ENCODE measurements at regions not wholly inside any gene's neighbourhood (a gene's known extent, or its start where the extent isn't known, plus 50 kb on each side); places are given as distances from the start of the nearest gene placed in this dataset.

GRCh38 chr18:27780061-27780745 is 396.7 kb downstream of the CDH2 start:
- peaks cover 14% of the 10 kb centered on the region; the same call in 1 of the 2 replicates for H3K27me3 ChIP-seq (ENCODE audit: insufficient read depth, low read length)
- H3K9ac ChIP-seq (ENCODE audit: low read depth, low read length) = no peak overlapping the region
- no peaks in the 10 kb centered on the region for H3K36me3 ChIP-seq (ENCODE audit: insufficient read depth, low read depth, low read length)
- no peaks in the 10 kb centered on the region for H3K9me3 ChIP-seq (ENCODE audit: insufficient read depth, low read depth, low read length)
- no peak overlapping the region for H3K4me3 ChIP-seq (ENCODE audit: low read length)
- peaks cover 12% of the 10 kb centered on the region; the same call in 1 of the 2 replicates for H3K4me1 ChIP-seq (ENCODE audit: insufficient read depth, low read length)
- no peak overlapping the region for H3K27ac ChIP-seq (ENCODE audit: low read length)

- 0 out of 2 replicates have a peak overlapping the region, but pooled peaks have one; percentile 11 for H3K4me3 ChIP-seq (ENCODE audit: low read length)
- no peak overlapping the region for H3K9ac ChIP-seq (ENCODE audit: low read depth, low read length)
- no peaks in the 10 kb centered on the region for H3K36me3 ChIP-seq (ENCODE audit: insufficient read depth, low read depth, low read length)
- no peak overlapping the region for H3K27ac ChIP-seq (ENCODE audit: low read length)
- peaks cover 12% of the 10 kb centered on the region; the same call in 1 of the 2 replicates for H3K4me1 ChIP-seq (ENCODE audit: insufficient read depth, low read length)
- H3K27me3 ChIP-seq (ENCODE audit: insufficient read depth, low read length) = peaks cover 14% of the 10 kb centered on the region; the same call in 1 of the 2 replicates
- no peaks in the 10 kb centered on the region for H3K9me3 ChIP-seq (ENCODE audit: insufficient read depth, low read depth, low read length)
These were observed 398.0 kb downstream of the CDH2 start for GRCh38 chr18:27778925-27779324.

- H3K27me3 ChIP-seq (ENCODE audit: insufficient read depth, low read length) = peaks cover 14% of the 10 kb centered on the region; the same call in 1 of the 2 replicates
- no peak overlapping the region for H3K27ac ChIP-seq (ENCODE audit: low read length)
- H3K4me1 ChIP-seq (ENCODE audit: insufficient read depth, low read length) = peaks cover 12% of the 10 kb centered on the region; the same call in 1 of the 2 replicates
- H3K36me3 ChIP-seq (ENCODE audit: insufficient read depth, low read depth, low read length) = no peaks in the 10 kb centered on the region
- no peak overlapping the region for H3K9ac ChIP-seq (ENCODE audit: low read depth, low read length)
- 0 out of 2 replicates have a peak overlapping the region, but pooled peaks have one; percentile 11 for H3K4me3 ChIP-seq (ENCODE audit: low read length)
- H3K9me3 ChIP-seq (ENCODE audit: insufficient read depth, low read depth, low read length) = no peaks in the 10 kb centered on the region
These were observed 398.5 kb downstream of the CDH2 start for GRCh38 chr18:27778441-27778840.

- no peak overlapping the region for H3K27ac ChIP-seq (ENCODE audit: low read length)
- no peak overlapping the region for H3K9ac ChIP-seq (ENCODE audit: low read depth, low read length)
- H3K9me3 ChIP-seq (ENCODE audit: insufficient read depth, low read depth, low read length) = no peaks in the 10 kb centered on the region
- H3K36me3 ChIP-seq (ENCODE audit: insufficient read depth, low read depth, low read length) = no peaks in the 10 kb centered on the region
- no peaks in the 10 kb centered on the region for H3K4me1 ChIP-seq (ENCODE audit: insufficient read depth, low read length)
- no peak overlapping the region for H3K4me3 ChIP-seq (ENCODE audit: low read length)
- H3K27me3 ChIP-seq (ENCODE audit: insufficient read depth, low read length) = peaks cover 8% of the 10 kb centered on the region; the same call in 1 of the 2 replicates
These were observed 404.8 kb downstream of the CDH2 start for GRCh38 chr18:27772081-27772480.

- no peaks in the 10 kb centered on the region for H3K4me1 ChIP-seq (ENCODE audit: insufficient read depth, low read length)
- no peak overlapping the region for H3K4me3 ChIP-seq (ENCODE audit: low read length)
- H3K27ac ChIP-seq (ENCODE audit: low read length) = no peak overlapping the region
- H3K9me3 ChIP-seq (ENCODE audit: insufficient read depth, low read depth, low read length) = no peaks in the 10 kb centered on the region
- H3K27me3 ChIP-seq (ENCODE audit: insufficient read depth, low read length) = peaks cover 3% of the 10 kb centered on the region; the same call in 1 of the 2 replicates
- no peak overlapping the region for H3K9ac ChIP-seq (ENCODE audit: low read depth, low read length)
- H3K36me3 ChIP-seq (ENCODE audit: insufficient read depth, low read depth, low read length) = no peaks in the 10 kb centered on the region
These were observed 405.4 kb downstream of the CDH2 start for GRCh38 chr18:27771571-27771970.

- Histone ChIP-seq H3K36me3 (ENCODE audit: insufficient read depth, low read depth, low read length) (no peaks in the 10 kb centered on the region), H3K27ac (ENCODE audit: low read length) (no peak overlapping the region)
These were observed 407.8 kb downstream of the CDH2 start for GRCh38 chr18:27769152-27769551.

GRCh38 chr18:27763936-27764335 is 413.0 kb downstream of the CDH2 start:
- H3K9me3 ChIP-seq (ENCODE audit: insufficient read depth, low read depth, low read length) = no peaks in the 10 kb centered on the region
- H3K27ac ChIP-seq (ENCODE audit: low read length) = no peak overlapping the region
- H3K27me3 ChIP-seq (ENCODE audit: insufficient read depth, low read length) = no peaks in the 10 kb centered on the region
- H3K36me3 ChIP-seq (ENCODE audit: insufficient read depth, low read depth, low read length) = no peaks in the 10 kb centered on the region
- H3K4me1 ChIP-seq (ENCODE audit: insufficient read depth, low read length) = peaks cover 5% of the 10 kb centered on the region
- H3K9ac ChIP-seq (ENCODE audit: low read depth, low read length) = no peak overlapping the region
- no peak overlapping the region for H3K4me3 ChIP-seq (ENCODE audit: low read length)

More at GRCh38 chr18:27769152-27769551, 407.8 kb downstream of the CDH2 start:
- Histone ChIP-seq H3K9me3 (ENCODE audit: insufficient read depth, low read depth, low read length) (no peaks in the 10 kb centered on the region), H3K4me3 (ENCODE audit: low read length) (no peak overlapping the region), H3K27me3 (ENCODE audit: insufficient read depth, low read length) (no peaks in the 10 kb centered on the region), H3K9ac (ENCODE audit: low read depth, low read length) (no peak overlapping the region), H3K4me1 (ENCODE audit: insufficient read depth, low read length) (no peaks in the 10 kb centered on the region)

GRCh38 chr18:27763341-27763740 is 413.6 kb downstream of the CDH2 start:
- no peaks in the 10 kb centered on the region for H3K36me3 ChIP-seq (ENCODE audit: insufficient read depth, low read depth, low read length)
- H3K27me3 ChIP-seq (ENCODE audit: insufficient read depth, low read length) = no peaks in the 10 kb centered on the region
- no peak overlapping the region for H3K27ac ChIP-seq (ENCODE audit: low read length)
- no peak overlapping the region for H3K4me3 ChIP-seq (ENCODE audit: low read length)
- no peak overlapping the region for H3K9ac ChIP-seq (ENCODE audit: low read depth, low read length)
- H3K4me1 ChIP-seq (ENCODE audit: insufficient read depth, low read length) = peaks cover 5% of the 10 kb centered on the region
- H3K9me3 ChIP-seq (ENCODE audit: insufficient read depth, low read depth, low read length) = no peaks in the 10 kb centered on the region

GRCh38 chr18:27762054-27762453 is 414.9 kb downstream of the CDH2 start:
- H3K4me3 ChIP-seq (ENCODE audit: low read length) = no peak overlapping the region
- no peaks in the 10 kb centered on the region for H3K36me3 ChIP-seq (ENCODE audit: insufficient read depth, low read depth, low read length)
- H3K9ac ChIP-seq (ENCODE audit: low read depth, low read length) = no peak overlapping the region
- no peaks in the 10 kb centered on the region for H3K27me3 ChIP-seq (ENCODE audit: insufficient read depth, low read length)
- peaks cover 11% of the 10 kb centered on the region for H3K4me1 ChIP-seq (ENCODE audit: insufficient read depth, low read length)
- H3K27ac ChIP-seq (ENCODE audit: low read length) = no peak overlapping the region
- H3K9me3 ChIP-seq (ENCODE audit: insufficient read depth, low read depth, low read length) = no peaks in the 10 kb centered on the region

- no peaks in the 10 kb centered on the region for H3K9me3 ChIP-seq (ENCODE audit: insufficient read depth, low read depth, low read length)
- no peak overlapping the region for H3K4me3 ChIP-seq (ENCODE audit: low read length)
- H3K27me3 ChIP-seq (ENCODE audit: insufficient read depth, low read length) = no peaks in the 10 kb centered on the region
- H3K9ac ChIP-seq (ENCODE audit: low read depth, low read length) = no peak overlapping the region
- H3K27ac ChIP-seq (ENCODE audit: low read length) = no peak overlapping the region
- H3K4me1 ChIP-seq (ENCODE audit: insufficient read depth, low read length) = peaks cover 7% of the 10 kb centered on the region
- no peaks in the 10 kb centered on the region for H3K36me3 ChIP-seq (ENCODE audit: insufficient read depth, low read depth, low read length)
These were observed 424.0 kb downstream of the CDH2 start for GRCh38 chr18:27752944-27753343.

GRCh38 chr18:27750923-27751322 is 426.0 kb downstream of the CDH2 start:
- H3K9ac ChIP-seq (ENCODE audit: low read depth, low read length) = no peak overlapping the region
- no peaks in the 10 kb centered on the region for H3K27me3 ChIP-seq (ENCODE audit: insufficient read depth, low read length)
- no peak overlapping the region for H3K27ac ChIP-seq (ENCODE audit: low read length)
- H3K4me1 ChIP-seq (ENCODE audit: insufficient read depth, low read length) = no peaks in the 10 kb centered on the region
- H3K36me3 ChIP-seq (ENCODE audit: insufficient read depth, low read depth, low read length) = no peaks in the 10 kb centered on the region
- H3K4me3 ChIP-seq (ENCODE audit: low read length) = no peak overlapping the region
- no peaks in the 10 kb centered on the region for H3K9me3 ChIP-seq (ENCODE audit: insufficient read depth, low read depth, low read length)

GRCh38 chr18:27750014-27750413 is 426.9 kb downstream of the CDH2 start:
- Histone ChIP-seq H3K36me3 (ENCODE audit: insufficient read depth, low read depth, low read length) (no peaks in the 10 kb centered on the region), H3K4me1 (ENCODE audit: insufficient read depth, low read length) (no peaks in the 10 kb centered on the region), H3K4me3 (ENCODE audit: low read length) (no peak overlapping the region), H3K9me3 (ENCODE audit: insufficient read depth, low read depth, low read length) (no peaks in the 10 kb centered on the region), H3K27ac (ENCODE audit: low read length) (no peak overlapping the region), H3K9ac (ENCODE audit: low read depth, low read length) (no peak overlapping the region), H3K27me3 (ENCODE audit: insufficient read depth, low read length) (no peaks in the 10 kb centered on the region)

Data from iPS-20b (cell line).